ENCODE measurements at regions not wholly inside any gene's neighbourhood (a gene's known extent, or its start where the extent isn't known, plus 50 kb on each side); places are given as distances from the start of the nearest gene placed in this dataset.

DNA sequence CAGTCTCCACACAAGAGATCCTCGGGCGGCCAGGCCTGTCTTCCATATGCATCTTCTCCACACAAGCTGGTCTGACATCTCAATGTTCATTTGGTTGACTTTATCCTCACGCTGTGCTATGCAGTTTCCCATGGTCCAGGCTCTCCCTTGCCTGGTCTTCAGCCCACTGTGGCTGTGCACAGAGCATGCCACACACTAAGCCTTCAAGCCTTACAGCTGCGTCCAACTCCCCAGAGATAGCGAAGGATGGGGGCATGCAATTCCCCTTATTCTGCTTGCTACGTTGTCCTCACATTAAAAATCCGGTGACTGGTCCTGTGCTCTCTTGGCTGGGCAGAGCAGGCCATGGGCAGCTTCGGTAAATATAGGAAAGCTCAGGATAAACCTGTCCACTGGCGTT lies 188.7 kb upstream of the TCERG1L start:
- Mint-ChIP-seq H3K4me1 (no peaks in the 10 kb centered on the region), H3K27me3 (peaks cover 0 to 3% of the 10 kb centered on the region in 2 donors), H3K27ac (no peak overlapping the region), H3K36me3 (no peaks in the 10 kb centered on the region), H3K4me3 (no peak overlapping the region), H3K9me3 (peaks cover 14 to 33% (median 20%) of the 10 kb centered on the region in 5 donors)
- DNase-seq, result no peak
- Histone ChIP-seq H3K36me3 (ENCODE audit: insufficient read depth, low read length) (no peaks in the 10 kb centered on the region), H3K4me1 (ENCODE audit: insufficient read depth, low read length) (no peaks in the 10 kb centered on the region), H3K27me3 (ENCODE audit: insufficient read depth, low read length, poor library complexity, severe bottlenecking) (no peaks in the 10 kb centered on the region), H3K9me3 (ENCODE audit: low read length) (no peaks in the 10 kb centered on the region), H3K27ac (ENCODE audit: low read depth, low read length) (no peak overlapping the region), H3K4me3 (ENCODE audit: low read length) (no peak overlapping the region)
- ChIA-PET CTCF (no interaction called here), POLR2A (no interaction called here)

DNA sequence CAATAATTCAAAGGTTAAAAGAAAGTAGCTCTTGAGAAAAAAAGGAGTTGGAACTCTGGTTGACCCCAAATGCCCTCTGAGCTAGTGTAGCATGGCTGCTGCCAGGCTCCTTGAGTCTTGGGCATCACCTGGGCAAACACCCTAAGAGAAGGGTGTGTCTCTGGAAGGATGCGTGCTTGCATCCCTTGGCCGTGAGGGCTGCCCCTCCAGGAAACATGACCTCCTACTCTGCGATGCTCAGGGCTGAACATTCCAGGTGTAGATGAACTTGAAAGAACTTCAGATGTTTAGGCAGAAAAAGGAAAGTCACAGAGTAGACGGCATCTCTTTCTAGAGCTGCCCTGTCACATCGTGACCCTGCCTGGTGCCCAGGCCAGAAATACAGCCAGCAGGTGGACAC lies 189.4 kb upstream of the TCERG1L start:
- H3K36me3 Mint-ChIP-seq, result no peaks in the 10 kb centered on the region
- CTCF ChIA-PET, result no interaction called here
- Histone ChIP-seq H3K27me3 (ENCODE audit: insufficient read depth, low read length, poor library complexity, severe bottlenecking) (no peaks in the 10 kb centered on the region), H3K4me1 (ENCODE audit: insufficient read depth, low read length) (no peaks in the 10 kb centered on the region), H3K9me3 (ENCODE audit: low read length) (no peaks in the 10 kb centered on the region), H3K27ac (ENCODE audit: low read depth, low read length) (no peak overlapping the region), H3K36me3 (ENCODE audit: insufficient read depth, low read length) (no peaks in the 10 kb centered on the region), H3K4me3 (ENCODE audit: low read length) (no peak overlapping the region)
- H3K27ac Mint-ChIP-seq, result no peak overlapping the region
- no peak for DNase-seq
- peaks cover 0 to 3% of the 10 kb centered on the region in 2 donors for H3K27me3 Mint-ChIP-seq
- H3K4me1 Mint-ChIP-seq, result no peaks in the 10 kb centered on the region
- H3K9me3 Mint-ChIP-seq, result peaks cover 17 to 33% (median 20%) of the 10 kb centered on the region in 5 donors
- POLR2A ChIA-PET, result no interaction called here
- H3K4me3 Mint-ChIP-seq, result no peak overlapping the region

DNA sequence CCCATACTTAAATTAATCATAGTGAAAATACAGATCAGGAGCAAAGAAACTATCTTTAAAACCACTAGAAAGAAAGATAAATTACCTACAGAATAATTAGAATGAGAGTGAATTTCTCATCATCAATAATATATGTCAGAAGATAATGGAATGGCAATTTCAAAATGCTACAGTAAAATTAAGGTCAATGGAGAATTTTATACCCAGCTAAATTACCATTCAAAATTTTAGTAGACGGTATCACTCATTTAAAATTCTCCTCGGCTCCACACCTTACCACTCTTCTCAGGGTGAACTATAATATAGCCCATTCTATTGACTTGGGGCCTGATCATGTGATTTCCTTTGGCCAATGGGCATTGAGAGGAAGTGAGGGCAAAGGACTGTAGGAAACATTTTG lies 192.5 kb upstream of the TCERG1L start:
- H3K27me3 Mint-ChIP-seq, result peaks cover 0 to 3% of the 10 kb centered on the region in 2 donors
- Histone ChIP-seq H3K27me3 (ENCODE audit: insufficient read depth, low read length, poor library complexity, severe bottlenecking) (no peaks in the 10 kb centered on the region), H3K36me3 (ENCODE audit: insufficient read depth, low read length) (no peaks in the 10 kb centered on the region), H3K9me3 (ENCODE audit: low read length) (no peaks in the 10 kb centered on the region), H3K27ac (ENCODE audit: low read depth, low read length) (no peak overlapping the region), H3K4me1 (ENCODE audit: insufficient read depth, low read length) (no peaks in the 10 kb centered on the region), H3K4me3 (ENCODE audit: low read length) (no peak overlapping the region)
- H3K36me3 Mint-ChIP-seq, result no peaks in the 10 kb centered on the region
- H3K4me3 Mint-ChIP-seq, result no peak overlapping the region
- H3K9me3 Mint-ChIP-seq, result peaks cover 18 to 33% (median 22%) of the 10 kb centered on the region in 5 donors
- POLR2A ChIA-PET, result no interaction called here
- no peaks in the 10 kb centered on the region for H3K4me1 Mint-ChIP-seq
- CTCF ChIA-PET, result no interaction called here
- no peak overlapping the region for H3K27ac Mint-ChIP-seq
- no peak for DNase-seq

DNA sequence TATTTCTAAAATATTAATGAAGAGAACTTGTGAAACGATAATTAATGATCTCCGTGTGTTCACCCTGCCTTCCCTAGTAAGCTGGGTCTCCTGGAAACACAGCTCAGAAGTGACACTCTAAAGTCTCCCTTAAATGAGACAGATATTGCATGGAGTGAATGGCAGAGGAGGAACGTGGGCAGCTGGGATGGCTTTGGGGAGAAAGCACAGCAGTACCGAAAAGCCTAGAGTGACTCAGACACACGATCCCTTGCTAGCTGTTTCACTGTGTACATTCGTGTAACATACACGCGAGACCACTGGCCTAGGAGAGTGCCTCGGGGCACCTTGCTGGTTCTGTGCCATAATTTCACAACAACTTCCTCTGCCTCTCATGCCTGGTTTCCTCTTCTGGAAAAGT lies 199.9 kb upstream of the TCERG1L start:
- Histone ChIP-seq H3K9me3 (ENCODE audit: low read length) (no peaks in the 10 kb centered on the region), H3K27ac (ENCODE audit: low read depth, low read length) (no peak overlapping the region), H3K36me3 (ENCODE audit: insufficient read depth, low read length) (no peaks in the 10 kb centered on the region), H3K4me3 (ENCODE audit: low read length) (no peak overlapping the region), H3K4me1 (ENCODE audit: insufficient read depth, low read length) (no peaks in the 10 kb centered on the region), H3K27me3 (ENCODE audit: insufficient read depth, low read length, poor library complexity, severe bottlenecking) (no peaks in the 10 kb centered on the region)
- no peak for DNase-seq
- CTCF ChIA-PET, result no interaction called here
- no peaks in the 10 kb centered on the region for H3K4me1 Mint-ChIP-seq
- H3K27ac Mint-ChIP-seq, result peak overlapping the region in 1 of 8 donors; percentile 54
- peaks cover 0 to under 1% (median 0%) of the 10 kb centered on the region in 3 donors for H3K36me3 Mint-ChIP-seq
- POLR2A ChIA-PET, result no interaction called here
- H3K9me3 Mint-ChIP-seq, result peaks cover 0 to 8% (median 7%) of the 10 kb centered on the region in 5 donors
- H3K4me3 Mint-ChIP-seq, result no peak overlapping the region
- peaks cover 0 to 1% of the 10 kb centered on the region in 2 donors for H3K27me3 Mint-ChIP-seq

DNA sequence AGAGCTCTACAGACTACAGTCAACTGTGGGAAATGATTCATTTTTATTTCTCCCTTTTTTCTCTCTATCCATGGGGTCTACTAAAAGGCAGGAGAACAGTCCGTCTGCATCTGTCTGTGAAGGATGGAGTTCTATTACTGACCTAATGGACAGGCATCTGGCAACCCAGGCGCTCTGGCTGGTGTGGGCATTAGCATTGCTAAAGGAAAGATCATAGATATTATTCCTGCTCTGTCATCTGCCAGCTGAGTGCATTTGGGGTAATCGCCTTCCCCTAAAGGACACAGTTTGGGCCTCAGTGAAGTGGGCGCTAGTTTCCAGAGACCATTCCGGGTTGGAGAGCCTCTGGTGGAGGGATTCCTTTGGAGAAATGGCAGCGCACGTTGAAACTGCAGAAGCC lies 201.3 kb upstream of the TCERG1L start:
- Histone ChIP-seq H3K4me3 (ENCODE audit: low read length) (no peak overlapping the region), H3K4me1 (ENCODE audit: insufficient read depth, low read length) (no peaks in the 10 kb centered on the region), H3K36me3 (ENCODE audit: insufficient read depth, low read length) (no peaks in the 10 kb centered on the region), H3K27me3 (ENCODE audit: insufficient read depth, low read length, poor library complexity, severe bottlenecking) (no peaks in the 10 kb centered on the region), H3K9me3 (ENCODE audit: low read length) (no peaks in the 10 kb centered on the region), H3K27ac (ENCODE audit: low read depth, low read length) (no peak overlapping the region)
- H3K4me1 Mint-ChIP-seq, result no peaks in the 10 kb centered on the region
- peaks cover 0 to 2% (median 0%) of the 10 kb centered on the region in 3 donors for H3K36me3 Mint-ChIP-seq
- H3K9me3 Mint-ChIP-seq, result peaks cover 0 to 7% (median 4%) of the 10 kb centered on the region in 5 donors
- no peak overlapping the region for H3K27ac Mint-ChIP-seq
- POLR2A ChIA-PET, result no interaction called here
- H3K4me3 Mint-ChIP-seq, result no peak overlapping the region
- CTCF ChIA-PET, result no interaction called here
- DNase-seq, result no peak
- peaks cover 0 to 6% of the 10 kb centered on the region in 2 donors for H3K27me3 Mint-ChIP-seq

DNA sequence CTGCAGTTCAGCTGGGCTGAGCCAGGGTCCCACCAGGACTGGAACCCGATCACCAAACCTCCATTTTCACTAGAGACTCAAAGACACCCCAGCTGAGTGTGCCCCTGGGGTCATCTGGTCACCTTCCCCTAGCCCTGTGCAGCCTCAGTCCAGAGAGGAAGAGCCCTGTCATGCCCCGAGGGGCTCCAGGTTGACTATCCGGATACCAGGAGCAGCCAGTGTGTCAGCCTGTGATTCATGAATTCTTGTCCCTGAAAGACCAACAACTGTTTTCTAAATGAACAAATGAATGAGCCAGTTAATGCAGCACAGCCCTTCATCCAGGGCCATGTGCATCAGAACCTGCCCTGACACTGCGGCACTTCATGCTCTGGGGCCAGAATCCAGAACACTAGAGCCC lies 201.9 kb upstream of the TCERG1L start:
- Histone ChIP-seq H3K9me3 (ENCODE audit: low read length) (no peaks in the 10 kb centered on the region), H3K27ac (ENCODE audit: low read depth, low read length) (no peak overlapping the region), H3K4me3 (ENCODE audit: low read length) (no peak overlapping the region), H3K36me3 (ENCODE audit: insufficient read depth, low read length) (no peaks in the 10 kb centered on the region), H3K4me1 (ENCODE audit: insufficient read depth, low read length) (no peaks in the 10 kb centered on the region), H3K27me3 (ENCODE audit: insufficient read depth, low read length, poor library complexity, severe bottlenecking) (no peaks in the 10 kb centered on the region)
- Mint-ChIP-seq H3K27ac (no peak overlapping the region), H3K9me3 (peaks cover 0 to 9% (median 4%) of the 10 kb centered on the region in 5 donors), H3K4me1 (no peaks in the 10 kb centered on the region), H3K27me3 (peaks cover 0 to 6% of the 10 kb centered on the region in 2 donors), H3K4me3 (no peak overlapping the region), H3K36me3 (peaks cover 0 to 2% (median 0%) of the 10 kb centered on the region in 3 donors)
- DNase-seq, result no peak
- CTCF ChIA-PET, result interaction anchor here (1.4 kb wide), 1 partner anchor 12 kb away, joined by 3 read pairs; no protein-coding TSS in a partner anchor
- POLR2A ChIA-PET, result no interaction called here

DNA sequence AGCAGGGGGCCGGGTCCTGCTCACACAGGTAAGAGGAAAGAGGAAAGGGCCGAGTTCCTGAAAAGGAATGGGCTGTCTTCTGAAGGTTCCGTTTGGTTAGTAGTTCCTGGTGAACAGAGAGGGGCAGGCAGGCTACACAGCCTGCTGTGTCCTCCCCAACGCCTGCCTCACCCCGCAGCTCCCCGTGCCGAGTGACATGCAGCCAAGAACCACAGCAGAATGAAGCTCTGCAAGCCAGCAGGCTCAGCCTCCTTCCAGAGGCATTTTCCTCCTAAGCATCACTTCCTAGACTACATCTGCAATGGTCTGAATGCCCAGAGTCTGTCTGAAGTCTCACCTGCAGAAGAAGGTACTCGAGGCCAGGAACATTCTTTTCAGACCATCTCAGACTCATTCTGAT lies 202.4 kb upstream of the TCERG1L start:
- Histone ChIP-seq H3K27me3 (ENCODE audit: insufficient read depth, low read length, poor library complexity, severe bottlenecking) (no peaks in the 10 kb centered on the region), H3K9me3 (ENCODE audit: low read length) (no peaks in the 10 kb centered on the region), H3K27ac (ENCODE audit: low read depth, low read length) (no peak overlapping the region), H3K36me3 (ENCODE audit: insufficient read depth, low read length) (no peaks in the 10 kb centered on the region), H3K4me1 (ENCODE audit: insufficient read depth, low read length) (no peaks in the 10 kb centered on the region), H3K4me3 (ENCODE audit: low read length) (no peak overlapping the region)
- Mint-ChIP-seq H3K4me3 (no peak overlapping the region), H3K27me3 (peaks cover 0 to 6% of the 10 kb centered on the region in 2 donors), H3K36me3 (peaks cover 0 to 2% (median 0%) of the 10 kb centered on the region in 3 donors), H3K27ac (no peak overlapping the region), H3K4me1 (no peaks in the 10 kb centered on the region), H3K9me3 (peaks cover 0 to 9% (median 4%) of the 10 kb centered on the region in 5 donors)
- ChIA-PET CTCF (interaction anchor here (1.4 kb wide), 1 partner anchor 11 kb away, joined by 3 read pairs; no protein-coding TSS in a partner anchor), POLR2A (no interaction called here)
- no peak for DNase-seq

DNA sequence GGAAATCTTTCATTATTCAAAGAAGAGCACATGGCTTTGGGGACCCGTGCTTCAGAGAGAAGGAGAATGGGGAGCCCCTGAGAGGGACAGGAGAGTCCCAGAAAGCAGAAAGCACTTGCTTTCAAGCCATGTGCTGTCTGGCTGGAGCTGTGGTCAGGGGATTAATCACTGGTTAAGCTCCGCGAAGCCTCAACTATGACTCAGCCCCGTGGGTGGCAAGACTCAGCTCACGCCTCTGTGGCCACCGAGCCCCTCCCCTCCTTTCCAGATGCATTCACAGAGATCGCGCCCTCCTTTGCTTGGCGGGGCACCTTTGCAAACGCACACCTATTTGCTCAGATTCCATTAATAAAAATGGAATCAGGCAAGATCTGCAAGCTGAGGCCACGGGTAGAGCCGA lies 202.9 kb upstream of the TCERG1L start:
- Mint-ChIP-seq H3K9me3 (peaks cover 0 to 9% (median 4%) of the 10 kb centered on the region in 5 donors), H3K27ac (no peak overlapping the region), H3K4me3 (no peak overlapping the region), H3K27me3 (peaks cover 0 to 6% of the 10 kb centered on the region in 2 donors), H3K4me1 (no peaks in the 10 kb centered on the region), H3K36me3 (peaks cover 0 to 2% (median 0%) of the 10 kb centered on the region in 3 donors)
- Histone ChIP-seq H3K9me3 (ENCODE audit: low read length) (no peaks in the 10 kb centered on the region), H3K36me3 (ENCODE audit: insufficient read depth, low read length) (no peaks in the 10 kb centered on the region), H3K4me3 (ENCODE audit: low read length) (no peak overlapping the region), H3K27me3 (ENCODE audit: insufficient read depth, low read length, poor library complexity, severe bottlenecking) (no peaks in the 10 kb centered on the region), H3K27ac (ENCODE audit: low read depth, low read length) (no peak overlapping the region), H3K4me1 (ENCODE audit: insufficient read depth, low read length) (no peaks in the 10 kb centered on the region)
- POLR2A ChIA-PET, result no interaction called here
- CTCF ChIA-PET, result interaction anchor here (1.4 kb wide), 1 partner anchor 11 kb away, joined by 3 read pairs; no protein-coding TSS in a partner anchor
- DNase-seq, result no peak

DNA sequence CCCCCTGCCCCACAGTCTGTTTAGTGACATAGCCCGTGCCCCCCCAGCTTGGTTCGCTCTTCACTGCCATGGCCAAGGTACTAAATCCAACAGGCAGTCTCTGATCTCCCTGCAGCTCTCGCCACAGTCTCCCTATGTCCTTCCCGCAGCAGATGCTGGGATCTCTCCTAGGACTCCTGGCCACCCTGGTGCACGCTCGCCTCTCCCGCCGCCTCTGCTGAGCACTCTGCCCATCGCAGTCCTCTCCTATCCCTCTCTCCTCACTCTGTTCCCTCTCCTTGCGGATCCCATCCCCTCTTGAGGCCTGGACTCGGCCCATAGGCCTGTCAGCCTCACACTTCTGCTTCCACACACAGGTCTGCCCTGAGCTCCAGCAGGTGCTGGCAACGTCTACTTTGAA lies 204.8 kb upstream of the TCERG1L start:
- Histone ChIP-seq H3K9me3 (ENCODE audit: low read length) (no peaks in the 10 kb centered on the region), H3K27ac (ENCODE audit: low read depth, low read length) (no peak overlapping the region), H3K27me3 (ENCODE audit: insufficient read depth, low read length, poor library complexity, severe bottlenecking) (no peaks in the 10 kb centered on the region), H3K4me3 (ENCODE audit: low read length) (no peak overlapping the region), H3K4me1 (ENCODE audit: insufficient read depth, low read length) (no peaks in the 10 kb centered on the region), H3K36me3 (ENCODE audit: insufficient read depth, low read length) (no peaks in the 10 kb centered on the region)
- H3K36me3 Mint-ChIP-seq, result peaks cover 0 to 2% (median 0%) of the 10 kb centered on the region in 3 donors
- POLR2A ChIA-PET, result no interaction called here
- no peak for DNase-seq
- peaks cover 0 to 6% of the 10 kb centered on the region in 2 donors for H3K27me3 Mint-ChIP-seq
- H3K4me3 Mint-ChIP-seq, result no peak overlapping the region
- CTCF ChIA-PET, result no interaction called here
- H3K27ac Mint-ChIP-seq, result no peak overlapping the region
- peaks cover 0 to 6% (median 0%) of the 10 kb centered on the region in 5 donors for H3K9me3 Mint-ChIP-seq
- H3K4me1 Mint-ChIP-seq, result no peaks in the 10 kb centered on the region
